ENCODE measurements at regions not wholly inside any gene's neighbourhood (a gene's known extent, or its start where the extent isn't known, plus 50 kb on each side); places are given as distances from the start of the nearest gene placed in this dataset.

DNA sequence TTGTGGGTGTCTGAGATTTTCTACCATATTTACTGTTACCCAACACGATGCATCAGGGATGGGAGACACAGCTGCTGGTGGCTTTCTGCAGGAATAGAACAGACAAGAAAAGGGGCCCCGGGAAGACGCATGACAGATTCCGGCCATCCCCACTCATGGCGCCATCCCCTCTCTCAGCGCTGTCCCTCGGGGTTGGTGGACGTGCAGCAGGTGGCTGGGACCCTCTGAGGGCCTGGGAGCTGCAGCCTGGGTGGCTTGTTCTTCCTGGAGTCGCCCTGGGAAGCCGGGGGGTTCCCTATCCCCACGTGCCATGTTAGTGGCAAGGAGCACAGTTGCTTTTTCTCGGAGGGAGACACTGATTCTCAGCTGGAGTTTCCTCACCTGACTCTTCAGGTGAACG lies 1123.3 kb downstream of the BRD1 start:
- DNase-seq = no peak

DNA sequence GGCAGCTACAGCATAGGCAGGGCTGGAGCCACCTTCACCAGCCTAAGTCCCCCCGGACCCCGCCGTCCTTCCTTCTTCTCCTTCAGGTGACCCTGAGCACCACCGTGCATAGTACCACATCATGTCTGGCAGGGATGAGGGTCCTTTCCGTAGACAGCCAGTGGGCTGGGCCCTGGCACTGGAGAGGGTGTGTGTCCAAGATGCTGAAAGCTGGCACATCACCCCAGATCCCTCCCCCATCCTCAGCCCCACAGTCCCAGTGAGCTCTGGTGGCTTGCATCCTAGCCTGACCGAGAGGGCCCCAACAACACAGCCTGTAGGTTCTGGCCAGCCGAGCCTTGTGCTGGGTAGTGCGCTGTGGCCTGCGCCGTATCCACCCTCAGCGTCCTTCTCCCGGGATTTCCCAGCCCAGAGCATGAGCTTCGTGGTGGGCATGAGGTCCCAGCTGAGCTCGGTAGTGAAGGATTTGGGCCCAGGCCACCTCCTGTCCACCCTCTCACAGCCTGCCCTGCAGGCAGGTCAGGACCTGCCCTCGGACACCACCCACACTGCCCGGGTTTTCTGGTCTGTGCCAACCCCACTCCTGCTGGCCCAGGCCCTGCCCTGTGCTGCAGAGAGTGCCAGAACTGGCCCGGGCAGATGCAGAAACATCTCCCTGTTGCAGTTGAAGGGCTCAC lies 1124.3 kb downstream of the BRD1 start:
- no peak for DNase-seq

DNA sequence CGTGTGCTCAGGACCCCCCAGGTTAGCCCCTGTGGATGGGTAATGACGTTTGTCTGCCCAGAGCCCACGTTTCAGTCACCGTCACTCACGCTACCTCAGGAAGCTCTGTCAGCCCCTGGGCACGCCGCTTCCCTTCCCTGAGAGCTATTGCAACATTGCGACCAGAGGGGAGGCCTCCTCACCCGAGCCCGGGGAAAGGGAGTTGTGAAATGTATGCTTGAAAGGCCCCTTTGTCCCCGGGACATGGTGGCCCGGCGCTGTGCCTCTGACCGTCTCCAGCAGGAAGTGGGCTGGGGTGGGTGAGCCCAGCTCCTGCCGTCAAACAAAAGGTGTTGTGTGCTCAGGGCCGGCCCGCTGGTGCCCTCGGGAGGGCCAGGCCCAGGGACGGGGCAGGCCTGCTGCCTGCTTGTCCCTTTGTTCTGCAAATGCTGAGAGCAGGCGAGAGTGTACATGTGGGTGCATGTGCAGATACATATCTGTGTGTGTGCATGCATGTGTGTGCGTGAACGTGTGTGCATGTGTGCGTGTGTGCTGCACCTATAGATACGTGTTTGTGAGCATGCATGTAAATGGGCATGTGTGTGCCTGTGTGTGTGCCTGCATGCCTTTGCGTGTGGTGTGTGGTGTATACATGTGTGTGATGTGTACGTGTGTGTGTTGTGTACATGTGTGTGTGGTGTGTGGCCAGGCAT lies 1125.0 kb downstream of the BRD1 start:
- no peak for DNase-seq

DNA sequence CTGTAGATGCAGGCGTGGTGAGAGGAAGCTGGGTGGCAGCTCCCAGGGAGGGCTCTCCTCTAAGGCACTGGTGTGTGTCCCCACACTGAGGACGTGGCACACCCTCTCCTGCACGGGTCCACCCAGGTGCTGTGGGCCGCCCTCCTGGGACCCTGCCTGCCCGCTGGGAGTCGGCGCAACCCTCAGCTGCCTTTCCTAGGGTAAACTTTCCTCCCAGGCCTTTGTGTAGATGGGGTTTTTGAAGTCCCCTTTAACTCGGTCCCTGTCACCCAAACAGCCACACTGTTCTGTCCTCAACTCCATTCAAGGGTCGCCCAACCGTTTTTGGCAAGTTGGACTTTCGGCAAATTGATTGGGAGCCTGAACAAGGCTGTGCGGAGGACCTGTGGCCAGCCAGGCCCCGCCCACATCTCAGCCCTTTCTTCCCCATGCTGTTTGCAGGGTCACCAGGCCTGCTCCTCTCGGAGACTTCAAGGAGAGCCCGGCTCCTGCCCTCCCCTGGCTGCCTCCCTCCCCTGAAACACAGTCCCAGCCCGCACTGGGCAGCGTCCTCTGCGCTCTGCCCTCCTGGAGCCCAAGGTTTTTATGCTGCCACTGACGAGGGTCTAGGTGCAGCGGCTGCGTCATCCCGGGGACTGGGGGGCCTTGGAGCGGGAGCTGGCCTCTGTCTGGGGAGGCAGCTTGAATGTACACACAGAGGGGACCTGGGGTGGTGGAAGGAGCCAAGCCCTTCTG lies 1126.2 kb downstream of the BRD1 start:
- DNase-seq = no peak

DNA sequence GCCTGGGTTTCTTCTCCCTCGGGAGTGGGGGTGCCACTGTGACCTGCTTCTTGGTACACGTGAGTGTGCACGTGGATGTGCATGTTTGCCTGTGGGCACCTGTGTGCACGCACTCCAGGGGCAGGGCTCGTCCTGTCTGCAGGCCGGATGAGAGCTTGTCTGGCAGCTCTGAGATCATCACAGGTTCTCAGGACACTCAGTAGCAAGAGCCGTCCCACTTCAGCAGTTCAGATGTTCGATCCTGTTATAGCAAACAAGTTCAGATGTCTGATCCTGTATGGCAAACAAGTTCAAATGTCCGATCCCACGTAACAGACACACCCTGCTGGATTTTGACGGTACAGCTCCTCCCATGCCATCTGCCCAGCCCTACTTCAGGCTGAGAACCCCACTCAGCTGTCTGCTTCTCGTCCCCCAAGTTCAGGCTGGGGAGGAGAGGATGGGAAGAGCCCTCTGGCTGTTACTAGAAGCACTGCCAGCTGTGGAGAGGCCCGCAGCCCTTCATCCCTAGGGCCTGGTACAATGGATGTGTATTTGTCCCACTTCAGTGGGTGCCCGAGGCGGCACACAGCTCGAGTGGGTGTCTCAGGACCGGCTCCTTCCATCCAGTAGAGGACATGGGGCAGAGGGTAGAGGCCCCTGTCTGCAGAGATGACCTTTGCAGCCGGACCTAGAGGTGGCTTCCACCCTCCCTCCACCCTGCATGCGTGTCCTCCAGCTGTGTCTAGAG lies 1126.9 kb downstream of the BRD1 start:
- DNase-seq = no peak

DNA sequence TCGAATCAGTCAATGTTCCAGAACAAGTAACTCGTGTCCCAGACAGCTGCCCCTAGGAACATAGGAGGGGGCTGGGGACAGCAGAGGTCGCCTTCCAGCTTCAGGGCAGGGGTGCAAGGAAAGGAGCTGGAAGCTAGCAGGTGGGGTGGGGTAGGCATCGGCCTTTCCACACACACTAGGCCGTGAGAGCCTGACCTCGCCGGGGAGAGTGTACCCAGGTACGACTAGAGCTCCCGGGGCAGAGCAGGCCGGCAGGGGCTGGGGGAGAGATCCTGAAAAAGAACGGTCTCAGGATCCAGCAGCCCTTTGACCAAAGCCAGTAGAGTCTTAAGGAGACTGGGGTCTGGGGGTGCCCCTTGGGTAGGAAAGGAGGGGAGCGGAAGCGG lies 1127.5 kb downstream of the BRD1 start:
- DNase-seq = no peak

DNA sequence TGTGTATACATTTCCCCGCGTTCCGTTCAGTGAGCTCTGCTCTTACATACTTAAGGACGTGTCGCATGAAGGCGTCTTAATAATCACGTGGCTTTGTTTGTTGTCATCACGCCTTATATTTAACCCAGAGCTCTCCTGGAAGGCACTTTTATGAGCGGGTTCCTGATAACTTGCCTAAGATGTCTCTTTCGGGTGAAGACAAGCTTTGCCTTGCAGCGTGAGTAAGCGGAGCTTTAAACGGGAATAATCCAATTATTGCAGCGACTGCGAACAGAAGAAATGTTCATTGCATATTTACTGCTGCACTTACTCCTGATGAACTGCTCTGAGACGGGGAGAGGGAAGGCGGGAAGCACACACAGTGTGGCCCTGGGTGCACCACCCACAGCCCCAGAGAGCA lies 1128.2 kb downstream of the BRD1 start:
- DNase-seq = no peak

DNA sequence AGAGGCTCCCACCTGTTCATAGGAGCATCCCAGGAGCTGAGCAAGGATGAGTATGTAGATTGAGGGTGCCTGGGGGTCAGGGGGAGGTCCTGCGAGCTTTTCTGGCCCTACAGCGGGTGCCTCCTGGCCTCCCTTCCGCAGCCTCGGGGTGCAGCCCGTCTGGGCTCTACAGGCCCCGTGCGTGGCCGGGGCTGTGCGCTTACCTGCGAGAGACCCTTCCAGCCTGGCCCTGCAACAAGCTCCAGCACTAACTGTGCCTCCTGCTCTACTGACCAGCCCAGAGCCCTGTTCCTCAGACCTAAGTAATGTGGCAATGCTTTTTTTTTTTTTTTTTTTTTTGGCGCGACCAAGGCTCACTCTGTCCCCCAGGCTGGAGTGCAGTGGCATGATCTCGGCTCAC lies 1129.1 kb downstream of the BRD1 start:
- no peak for DNase-seq

DNA sequence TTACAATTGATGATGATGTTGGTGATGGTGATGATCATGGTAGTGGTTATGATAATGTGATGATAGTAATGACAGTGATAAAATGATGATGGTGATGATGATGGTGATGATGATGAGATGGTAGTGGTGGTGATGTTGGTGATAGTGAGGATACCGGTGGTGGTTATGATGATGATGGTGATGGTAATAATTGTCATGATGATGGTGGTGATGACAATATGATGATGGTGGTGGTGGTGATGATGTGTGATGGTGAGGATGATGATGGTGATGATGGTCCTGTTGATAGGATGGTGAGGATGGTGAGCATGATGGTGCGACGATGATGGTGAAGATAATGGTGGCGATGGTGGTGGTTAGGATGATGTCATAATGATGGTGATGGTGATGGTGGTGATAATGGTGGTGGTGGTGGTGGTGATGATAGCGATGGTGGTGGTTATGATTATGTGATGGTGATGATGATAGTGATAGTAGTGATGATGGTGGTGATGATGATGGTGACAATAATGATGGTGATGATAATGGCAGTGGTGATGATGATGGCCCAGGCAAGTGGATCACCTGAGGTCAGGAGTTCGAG lies 1129.9 kb downstream of the BRD1 start:
- DNase-seq = no peak

DNA sequence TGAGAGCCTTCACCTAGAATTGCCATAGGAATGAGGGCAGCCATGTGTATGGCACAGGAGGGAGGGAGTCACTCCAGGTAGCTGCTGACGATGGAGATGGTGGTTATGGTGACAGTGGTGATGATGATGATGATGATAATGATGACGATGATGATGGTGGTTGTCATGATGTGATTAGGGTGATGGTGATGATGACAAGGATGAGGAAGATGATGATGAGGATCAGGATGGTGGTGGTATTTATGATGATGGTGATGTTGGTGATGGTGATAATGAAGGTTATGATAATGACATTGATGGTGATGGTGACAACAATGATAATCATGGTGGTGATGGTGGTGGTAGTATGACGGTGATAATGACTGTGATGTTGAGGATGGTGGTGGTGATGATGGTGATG lies 1130.5 kb downstream of the BRD1 start:
- no peak for DNase-seq

DNA sequence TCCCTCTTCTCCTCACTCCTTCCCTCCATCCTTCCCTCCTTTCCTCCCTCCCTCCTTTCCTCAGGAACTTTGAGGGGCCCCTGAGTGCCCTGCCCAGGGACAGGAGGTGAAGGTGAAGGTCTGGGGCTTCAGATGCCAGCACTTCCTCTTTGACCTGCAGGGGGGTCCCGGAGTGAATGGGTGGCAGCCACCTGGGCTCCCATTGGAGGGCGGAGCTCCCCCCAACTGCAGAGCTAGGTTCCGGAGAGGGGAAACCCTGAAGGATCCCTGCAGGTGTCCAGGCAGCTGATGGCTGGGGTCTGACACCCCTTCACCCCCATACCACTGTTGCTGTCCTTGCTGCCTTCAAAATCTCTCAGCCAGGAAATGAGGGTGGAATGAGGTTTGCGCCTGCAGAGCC lies 1131.3 kb downstream of the BRD1 start:
- no peak for DNase-seq

DNA sequence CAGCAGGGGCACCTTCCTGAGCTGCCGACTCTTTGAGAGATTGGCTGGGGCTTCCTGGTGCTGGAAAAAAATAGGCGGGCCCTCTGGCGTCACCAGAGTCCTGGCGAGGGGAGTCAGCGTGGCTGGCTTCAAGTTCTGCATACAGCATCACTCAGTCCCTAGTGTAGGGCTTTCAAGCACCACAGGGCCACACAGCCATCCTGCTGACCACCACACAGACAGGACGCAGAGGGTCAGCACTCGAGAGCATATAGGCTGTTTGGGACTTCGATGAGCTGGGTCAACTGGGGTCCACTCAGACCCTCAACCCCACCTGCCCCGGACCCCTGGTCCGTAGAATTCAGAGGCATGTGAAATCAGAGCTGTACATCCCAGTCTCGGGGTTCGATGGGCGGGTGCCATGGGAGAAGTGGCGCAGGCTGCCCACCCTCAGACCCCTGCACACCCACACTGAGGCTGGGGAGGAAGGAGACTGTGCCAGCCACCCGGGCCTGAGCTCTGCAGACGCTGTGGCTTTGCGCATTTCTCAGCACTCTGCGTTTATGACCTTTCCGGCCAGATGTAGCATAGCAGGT lies 1131.9 kb downstream of the BRD1 start:
- DNase-seq = no peak

DNA sequence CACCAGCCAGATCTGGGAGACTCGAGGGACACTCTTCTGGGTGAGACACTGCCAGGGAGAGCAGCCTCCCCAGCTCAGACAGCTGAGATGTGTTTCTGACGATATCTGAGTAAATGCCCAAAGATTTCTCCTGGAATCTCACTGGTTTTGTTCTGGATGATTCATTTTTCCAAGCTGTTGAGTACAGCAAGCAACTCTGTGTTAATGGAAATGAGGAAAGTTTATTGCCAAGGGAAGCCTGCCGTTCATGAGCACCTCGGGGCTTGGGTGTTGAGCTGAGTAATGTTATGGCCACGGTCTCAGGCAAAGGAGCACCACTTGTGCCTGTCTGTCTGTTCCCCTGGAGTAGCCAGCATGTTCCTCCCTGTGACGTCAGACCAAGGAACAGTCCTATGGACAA lies 1132.4 kb downstream of the BRD1 start:
- DNase-seq = no peak

DNA sequence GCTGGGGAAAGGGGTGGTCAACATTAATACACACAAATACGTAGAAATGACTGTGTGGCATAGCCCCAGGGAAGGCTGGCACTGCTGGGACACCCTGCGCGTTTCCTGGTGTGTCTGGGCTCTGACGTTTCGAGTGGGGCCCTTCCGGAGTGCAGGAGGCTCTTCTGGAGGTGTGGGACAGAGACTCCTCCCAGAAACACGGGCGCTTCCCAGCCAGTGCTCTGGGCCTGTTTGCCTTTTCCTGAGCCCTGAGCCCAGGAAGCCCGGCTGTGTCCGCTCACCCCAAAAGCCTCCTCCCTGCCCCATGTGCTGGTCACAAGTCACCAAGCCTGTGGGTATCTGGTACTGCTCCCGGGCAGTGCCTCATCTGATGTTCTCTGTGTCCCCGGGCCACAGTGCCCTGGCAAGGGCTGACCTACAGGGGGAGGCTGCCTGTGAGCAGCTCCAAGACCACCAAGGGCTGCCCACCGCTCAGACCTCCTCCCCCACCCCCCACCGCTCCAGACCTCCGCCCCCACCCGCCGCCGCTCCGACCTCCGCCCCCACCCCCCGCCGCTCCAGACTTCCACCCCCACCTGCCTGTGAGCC lies 1133.3 kb downstream of the BRD1 start:
- no peak for DNase-seq

DNA sequence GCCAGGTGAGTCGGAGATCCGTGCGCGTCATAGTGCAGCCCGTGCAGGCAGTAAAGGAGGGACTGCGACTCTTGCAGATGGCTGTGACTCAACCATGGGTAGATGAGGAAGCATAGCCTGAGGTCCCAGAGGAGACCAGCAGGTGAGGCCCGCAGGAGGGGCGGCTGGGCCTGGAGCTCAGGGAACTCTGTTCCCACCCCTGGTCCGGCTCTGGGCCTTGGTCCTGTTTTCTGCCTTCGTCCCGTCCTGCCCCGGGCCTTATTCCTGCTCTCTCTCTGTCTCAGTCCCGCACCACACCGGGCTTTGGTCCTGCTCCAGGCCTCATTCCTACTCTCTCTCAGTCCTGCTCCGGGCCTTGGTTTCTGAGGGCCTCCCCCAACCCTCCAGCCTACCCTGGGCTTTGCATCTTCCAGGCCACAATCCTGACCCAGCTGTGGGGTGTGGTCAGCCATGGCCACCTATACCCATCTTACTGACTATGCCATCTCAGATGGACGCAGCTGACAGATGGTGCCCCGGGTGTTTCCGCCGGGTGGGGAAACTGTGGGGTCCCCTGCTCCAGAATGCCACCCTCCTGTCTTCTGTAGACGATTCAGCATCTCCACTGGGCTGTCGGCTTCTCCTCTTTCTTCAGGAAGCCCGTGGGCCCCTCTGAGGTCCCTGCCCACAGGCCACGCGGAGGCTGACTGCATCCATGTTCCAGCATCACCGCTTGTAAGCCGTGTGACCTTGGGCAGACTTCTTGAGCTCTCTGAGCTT lies 1134.1 kb downstream of the BRD1 start:
- no peak for DNase-seq

DNA sequence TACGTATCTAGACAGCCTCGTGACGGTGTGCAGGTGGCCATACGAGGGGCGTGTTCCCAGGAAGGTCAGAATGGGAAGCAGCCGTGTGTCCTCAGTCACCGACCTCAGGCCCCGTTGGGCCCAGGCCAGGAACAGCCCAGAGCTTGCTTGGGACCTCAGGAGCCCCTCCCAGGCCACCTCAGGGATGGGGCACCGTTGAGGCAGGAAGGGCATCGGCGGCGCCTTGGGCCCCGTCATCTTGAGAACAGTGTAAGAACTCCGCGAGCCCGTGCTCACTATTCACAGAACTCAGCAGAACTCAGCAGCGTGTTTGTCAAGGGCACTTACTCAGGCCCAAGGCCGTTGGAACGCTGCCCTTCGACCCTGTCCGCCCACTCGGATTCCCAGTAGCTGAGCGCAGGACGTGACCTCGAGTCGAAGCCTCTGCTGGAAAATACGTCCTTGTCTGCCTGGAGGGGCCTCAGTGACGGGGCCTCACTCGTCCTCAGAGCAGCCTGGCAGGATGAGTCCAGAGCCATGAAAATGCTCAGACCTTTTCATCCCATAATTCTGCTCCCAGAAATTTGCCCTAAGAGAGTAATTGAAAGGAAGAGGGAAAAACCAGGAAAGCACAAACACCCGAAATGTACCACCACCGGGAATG lies 1134.8 kb downstream of the BRD1 start:
- no peak for DNase-seq

DNA sequence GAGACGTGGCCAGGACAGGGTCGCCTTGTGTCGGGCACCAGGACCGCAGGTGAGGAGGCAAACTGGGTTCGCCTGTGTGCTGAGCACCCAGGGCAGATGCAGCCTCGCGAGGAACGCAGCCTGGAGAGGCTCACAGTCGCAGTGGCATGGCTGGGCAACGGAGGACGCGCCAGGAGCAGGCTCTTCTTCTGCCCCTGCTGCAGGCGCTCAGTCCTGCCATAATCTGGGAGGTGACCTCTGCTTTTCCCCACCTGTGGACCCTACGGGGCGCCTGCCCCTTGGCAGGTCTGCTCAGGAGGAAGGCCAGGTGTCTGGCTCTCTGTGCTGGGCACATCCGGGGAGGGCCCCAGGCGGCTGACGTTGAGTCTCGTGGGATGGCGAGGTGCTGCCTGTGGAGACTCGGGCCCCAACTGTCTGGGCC lies 1136.2 kb downstream of the BRD1 start:
- no peak for DNase-seq

DNA sequence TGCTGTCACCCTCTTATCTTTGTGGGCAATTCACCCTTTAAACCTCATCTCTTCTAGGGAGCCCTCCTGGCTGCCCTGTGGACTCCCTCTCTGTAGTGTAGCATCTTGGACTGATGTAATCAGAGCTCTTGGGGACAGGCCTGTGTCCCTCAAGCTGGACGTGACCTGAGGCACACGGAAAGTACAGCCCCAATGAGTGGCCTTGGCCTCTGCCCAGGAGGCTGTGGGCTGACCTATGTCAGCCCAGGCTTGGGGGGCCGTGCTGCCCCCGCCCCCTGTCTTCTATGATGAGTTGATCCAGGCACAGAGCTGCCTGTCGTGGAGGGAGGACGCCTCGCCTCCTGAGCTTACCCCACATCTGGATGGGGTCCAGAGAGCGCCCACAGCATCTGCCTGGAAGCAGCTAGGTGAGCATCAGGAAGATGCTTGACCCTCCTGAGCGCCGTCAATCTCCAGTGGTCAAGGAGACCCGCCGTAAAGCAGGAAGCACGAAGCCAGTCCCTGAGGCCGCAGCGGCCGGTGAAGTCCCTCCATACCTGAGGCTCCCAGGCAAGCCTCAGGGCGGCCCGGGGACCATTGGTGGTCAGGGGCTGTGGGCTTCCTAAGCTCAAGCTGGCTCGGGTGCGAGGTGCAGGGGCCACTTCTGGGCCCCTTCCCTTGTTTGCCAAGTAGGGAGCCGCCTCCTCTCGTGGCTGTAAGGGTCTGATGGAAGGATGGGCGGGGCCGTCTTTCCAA lies 1136.9 kb downstream of the BRD1 start:
- DNase-seq = no peak

DNA sequence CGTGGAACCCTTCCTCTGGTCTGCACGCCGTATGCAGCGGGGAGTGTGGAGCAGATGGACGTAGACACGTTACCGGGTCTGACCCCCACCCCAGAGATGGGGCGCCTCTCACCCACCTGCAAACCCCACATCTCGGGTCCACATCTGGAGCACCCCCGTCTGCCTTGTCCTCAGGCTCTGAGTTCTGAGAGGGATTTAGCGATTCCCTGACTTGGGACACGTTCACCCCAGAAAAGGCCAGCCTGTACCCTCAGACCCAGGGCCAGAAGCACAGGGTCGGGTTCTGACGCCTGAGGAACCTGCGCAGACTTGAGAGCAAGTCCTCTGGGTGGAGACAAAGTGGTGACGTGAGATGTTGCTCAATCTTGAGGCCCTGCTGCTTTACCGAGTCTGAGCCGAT lies 1138.5 kb downstream of the BRD1 start:
- DNase-seq = no peak

DNA sequence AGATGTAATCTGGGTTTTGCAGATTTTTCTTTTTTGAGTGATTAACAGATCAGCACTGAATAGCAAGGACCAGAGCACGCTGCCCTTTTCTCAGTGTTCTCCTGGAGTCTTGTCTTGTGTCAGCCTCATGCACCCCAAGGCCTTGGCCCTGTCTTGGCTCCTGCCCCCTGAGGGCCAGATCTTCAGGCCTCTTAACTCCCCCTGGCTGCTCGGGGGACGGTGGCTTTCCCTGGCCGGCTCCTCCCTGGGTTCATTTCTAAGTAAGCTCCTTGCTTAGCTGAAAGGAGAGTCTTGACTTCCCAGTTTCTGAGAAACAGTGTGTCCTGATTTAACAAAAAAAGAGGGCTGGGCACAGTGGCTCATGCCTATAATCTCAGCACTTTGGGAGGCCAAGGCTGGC lies 1139.3 kb downstream of the BRD1 start:
- DNase-seq = no peak

Data from activated CD4-positive, alpha-beta T cell treated with anti-CD3 and anti-CD28 coated beads for 1 hour (primary cell).